DOHH2 (cell line): ENCODE measurements at regions not wholly inside any gene's neighbourhood (a gene's known extent, or its start where the extent isn't known, plus 50 kb on each side); places are given as distances from the start of the nearest gene placed in this dataset.

Experiments used
- CTCF ChIP-seq: fragments of 200-600 bp; sonication (generic); IDR thresholded peaks from one replicate; pipeline ENCODE4 v1.5.1; 2014; ENCODE audit warnings: antibody characterized with exemption, mild to moderate bottlenecking, low read depth, low read length; ENCODE audit not compliant: poor library complexity, severe bottlenecking
- EZH2phosphoT487 ChIP-seq: fragments of 200-600 bp; sonication (generic); IDR thresholded peaks from 2 replicates; pipeline ENCODE4 v1.6.1; 2017; ENCODE audit warnings: borderline replicate concordance, mild to moderate bottlenecking, antibody characterized with exemption, low read length, moderate library complexity, mixed read lengths

GRCh38 chr2:228917220-228917619 lies 353.9 kb downstream of the PID1 start:
- TF ChIP-seq CTCF = no peak
- TF ChIP-seq EZH2phosphoT487 = no peak
